ENCODE measurements at regions not wholly inside any gene's neighbourhood (a gene's known extent, or its start where the extent isn't known, plus 50 kb on each side); places are given as distances from the start of the nearest gene placed in this dataset.

- peak; percentile 96 for DNase-seq (ENCODE audit: low spot score)
- peak; percentile 94 for ATAC-seq (ENCODE audit: low read depth)
- Histone ChIP-seq H3K4me1 (ENCODE audit: insufficient read depth, poor library complexity, severe bottlenecking) (peaks cover 29% of the 10 kb centered on the region), H3K4me3 (ENCODE audit: severe bottlenecking) (peak overlapping the region; percentile 9), H3K36me3 (ENCODE audit: low read depth) (no peaks in the 10 kb centered on the region), H3K9me3 (ENCODE audit: severe bottlenecking) (no peaks in the 10 kb centered on the region), H3K27ac (ENCODE audit: poor library complexity, severe bottlenecking) (peak overlapping the region; percentile 86), H3K27me3 (ENCODE audit: insufficient read depth, poor library complexity, severe bottlenecking) (no peaks in the 10 kb centered on the region)
- TF ChIP-seq, protein P1, sequence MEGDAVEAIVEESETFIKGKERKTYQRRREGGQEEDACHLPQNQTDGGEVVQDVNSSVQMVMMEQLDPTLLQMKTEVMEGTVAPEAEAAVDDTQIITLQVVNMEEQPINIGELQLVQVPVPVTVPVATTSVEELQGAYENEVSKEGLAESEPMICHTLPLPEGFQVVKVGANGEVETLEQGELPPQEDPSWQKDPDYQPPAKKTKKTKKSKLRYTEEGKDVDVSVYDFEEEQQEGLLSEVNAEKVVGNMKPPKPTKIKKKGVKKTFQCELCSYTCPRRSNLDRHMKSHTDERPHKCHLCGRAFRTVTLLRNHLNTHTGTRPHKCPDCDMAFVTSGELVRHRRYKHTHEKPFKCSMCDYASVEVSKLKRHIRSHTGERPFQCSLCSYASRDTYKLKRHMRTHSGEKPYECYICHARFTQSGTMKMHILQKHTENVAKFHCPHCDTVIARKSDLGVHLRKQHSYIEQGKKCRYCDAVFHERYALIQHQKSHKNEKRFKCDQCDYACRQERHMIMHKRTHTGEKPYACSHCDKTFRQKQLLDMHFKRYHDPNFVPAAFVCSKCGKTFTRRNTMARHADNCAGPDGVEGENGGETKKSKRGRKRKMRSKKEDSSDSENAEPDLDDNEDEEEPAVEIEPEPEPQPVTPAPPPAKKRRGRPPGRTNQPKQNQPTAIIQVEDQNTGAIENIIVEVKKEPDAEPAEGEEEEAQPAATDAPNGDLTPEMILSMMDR (IDR thresholded peaks at IDR 0.05; ENCODE audit: poor library complexity, severe bottlenecking): no peak
Observed at GRCh38 chr2:12456293-12457106, 260.2 kb upstream of the TRIB2 start.

DNA sequence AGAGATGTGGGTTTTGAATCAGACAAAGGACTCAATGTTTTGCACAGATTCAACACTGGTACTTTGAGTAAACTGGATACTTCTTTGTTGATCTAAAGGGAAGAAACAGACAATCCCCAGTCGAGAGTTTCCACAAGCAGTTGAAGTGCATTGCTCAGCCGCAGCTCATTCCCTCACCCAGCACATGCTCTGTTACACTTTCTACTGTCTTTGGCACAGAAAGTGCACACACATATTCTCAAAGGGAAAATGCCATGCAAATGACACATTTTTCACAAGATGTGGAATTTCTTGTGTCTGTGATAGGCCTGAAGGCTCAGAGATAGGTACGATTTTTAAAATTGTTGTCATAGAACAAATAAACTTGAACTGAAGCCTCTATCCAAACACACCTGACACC lies 258.9 kb upstream of the TRIB2 start:
- Histone ChIP-seq H3K4me1 (ENCODE audit: insufficient read depth, poor library complexity, severe bottlenecking) (peaks cover 21% of the 10 kb centered on the region), H3K36me3 (ENCODE audit: low read depth) (no peaks in the 10 kb centered on the region), H3K27ac (ENCODE audit: poor library complexity, severe bottlenecking) (peak overlapping the region; percentile 86), H3K4me3 (ENCODE audit: severe bottlenecking) (no peak overlapping the region), H3K27me3 (ENCODE audit: insufficient read depth, poor library complexity, severe bottlenecking) (no peaks in the 10 kb centered on the region), H3K9me3 (ENCODE audit: severe bottlenecking) (no peaks in the 10 kb centered on the region)
- TF ChIP-seq, protein P1 (IDR thresholded peaks at IDR 0.05; ENCODE audit: poor library complexity, severe bottlenecking): no peak
- ATAC-seq (ENCODE audit: low read depth) (no peak), DNase-seq (ENCODE audit: low spot score) (no peak)

- H3K36me3 ChIP-seq (ENCODE audit: low read depth): no peaks in the 10 kb centered on the region
- no peaks in the 10 kb centered on the region for H3K9me3 ChIP-seq (ENCODE audit: severe bottlenecking)
- no peaks in the 10 kb centered on the region for H3K4me1 ChIP-seq (ENCODE audit: insufficient read depth, poor library complexity, severe bottlenecking)
- TF ChIP-seq, protein P1 (IDR thresholded peaks at IDR 0.05; ENCODE audit: poor library complexity, severe bottlenecking): no peak
- H3K4me3 ChIP-seq (ENCODE audit: severe bottlenecking): no peak overlapping the region
- no peak overlapping the region for H3K27ac ChIP-seq (ENCODE audit: poor library complexity, severe bottlenecking)
- H3K27me3 ChIP-seq (ENCODE audit: insufficient read depth, poor library complexity, severe bottlenecking): no peaks in the 10 kb centered on the region
- DNase-seq (ENCODE audit: low spot score) (no peak), ATAC-seq (ENCODE audit: low read depth) (no peak)
Observed at GRCh38 chr2:12463189-12463588, 253.5 kb upstream of the TRIB2 start.

GRCh38 chr2:12465631-12466135 lies 251.1 kb upstream of the TRIB2 start:
- Histone ChIP-seq H3K27ac (ENCODE audit: poor library complexity, severe bottlenecking) (no peak overlapping the region), H3K4me1 (ENCODE audit: insufficient read depth, poor library complexity, severe bottlenecking) (no peaks in the 10 kb centered on the region), H3K4me3 (ENCODE audit: severe bottlenecking) (no peak overlapping the region), H3K27me3 (ENCODE audit: insufficient read depth, poor library complexity, severe bottlenecking) (no peaks in the 10 kb centered on the region), H3K36me3 (ENCODE audit: low read depth) (no peaks in the 10 kb centered on the region), H3K9me3 (ENCODE audit: severe bottlenecking) (no peaks in the 10 kb centered on the region)
- ATAC-seq (ENCODE audit: low read depth): no peak
- TF ChIP-seq, protein P1 (IDR thresholded peaks at IDR 0.05; ENCODE audit: poor library complexity, severe bottlenecking): no peak
- DNase-seq (ENCODE audit: low spot score): no peak

- no peaks in the 10 kb centered on the region for H3K4me1 ChIP-seq (ENCODE audit: insufficient read depth, poor library complexity, severe bottlenecking)
- ATAC-seq (ENCODE audit: low read depth) (no peak), DNase-seq (ENCODE audit: low spot score) (no peak)
- H3K27ac ChIP-seq (ENCODE audit: poor library complexity, severe bottlenecking): no peak overlapping the region
- TF ChIP-seq, protein P1 (IDR thresholded peaks at IDR 0.05; ENCODE audit: poor library complexity, severe bottlenecking): no peak
- H3K4me3 ChIP-seq (ENCODE audit: severe bottlenecking): no peak overlapping the region
- H3K36me3 ChIP-seq (ENCODE audit: low read depth): no peaks in the 10 kb centered on the region
- H3K9me3 ChIP-seq (ENCODE audit: severe bottlenecking): peaks cover 1% of the 10 kb centered on the region
- no peaks in the 10 kb centered on the region for H3K27me3 ChIP-seq (ENCODE audit: insufficient read depth, poor library complexity, severe bottlenecking)
Observed at GRCh38 chr2:12467303-12467702, 249.4 kb upstream of the TRIB2 start.
